ENCODE measurements at regions not wholly inside any gene's neighbourhood (a gene's known extent, or its start where the extent isn't known, plus 50 kb on each side); places are given as distances from the start of the nearest gene placed in this dataset.
A peak's percentile ranks its signal among the peaks of the same experiment; 100 is the strongest.

GRCh38 chr7:21030237-21030871, 243.7 kb upstream of the SP8 start:
- DNase-seq, result no peak

GRCh38 chr7:21041252-21041651, 254.6 kb upstream of the SP8 start:
- no peak for DNase-seq

DNA sequence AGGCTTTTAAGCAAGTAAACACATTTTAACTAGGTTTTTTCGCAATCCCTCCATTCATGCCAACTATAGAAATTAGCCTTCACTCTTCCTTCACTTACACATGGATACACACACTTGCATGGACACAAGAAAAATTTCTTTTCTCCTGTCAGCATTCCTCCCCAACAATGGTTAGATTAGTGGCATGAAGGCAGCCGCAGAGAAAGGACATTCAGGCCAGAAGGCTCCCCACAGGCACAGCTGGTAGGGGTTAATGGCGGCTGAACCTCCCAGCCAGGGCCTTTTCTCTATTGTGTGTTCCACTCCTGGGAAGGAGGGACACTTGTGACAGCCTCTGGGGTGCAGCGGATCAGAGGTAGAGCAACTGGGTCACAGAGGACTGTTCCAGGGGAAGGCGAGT, 255.0 kb upstream of the SP8 start:
- no peak for DNase-seq

DNA sequence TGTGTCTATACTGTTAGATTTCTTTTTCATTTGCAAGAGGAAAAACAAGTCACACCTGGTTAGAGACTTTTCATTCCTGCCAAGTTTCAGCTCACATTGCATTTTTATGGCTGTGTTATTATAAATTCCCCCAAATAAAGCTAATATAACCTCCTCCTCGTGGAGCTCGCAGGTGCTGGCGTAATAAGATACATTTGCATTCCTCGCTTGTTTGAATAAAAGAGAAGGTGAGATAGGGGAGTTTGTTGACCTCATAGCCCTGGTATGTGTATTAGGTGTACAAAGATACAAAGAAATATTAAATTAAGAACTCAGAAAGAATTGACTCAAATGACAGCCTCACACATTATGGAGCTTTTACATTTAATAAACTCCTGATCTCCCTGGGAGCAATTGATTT, 257.7 kb upstream of the SP8 start:
- no peak for DNase-seq

GRCh38 chr7:21044913-21045568, 258.4 kb upstream of the SP8 start:
- no peak for DNase-seq

DNA sequence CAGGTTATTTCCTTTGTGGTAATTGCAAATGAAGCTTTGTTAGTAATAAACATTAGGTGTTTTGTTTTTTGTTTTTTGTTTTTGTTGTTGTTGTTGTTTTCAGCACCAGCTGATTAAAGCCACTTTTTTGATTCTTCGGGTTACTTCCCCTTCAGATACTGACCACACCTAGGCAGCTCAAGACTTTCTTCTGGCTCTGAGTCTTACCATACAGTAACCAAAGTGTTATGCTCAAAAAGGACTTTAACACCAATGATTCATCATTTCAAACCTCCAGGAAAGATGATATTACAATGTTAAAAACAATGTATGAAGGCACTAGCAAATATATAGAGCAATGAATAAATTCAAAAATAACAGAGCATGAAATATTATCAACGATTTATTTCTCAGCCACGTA, 265.2 kb upstream of the SP8 start:
- no peak for DNase-seq

GRCh38 chr7:21054427-21055112, 267.9 kb upstream of the SP8 start:
- no peak for DNase-seq

- DNase-seq, result no peak
These were observed 272.4 kb upstream of the SP8 start for GRCh38 chr7:21059069-21059468.

- DNase-seq, result no peak
These were observed 276.4 kb upstream of the SP8 start for GRCh38 chr7:21063106-21063505.

- no peak for DNase-seq
These were observed 278.3 kb upstream of the SP8 start for GRCh38 chr7:21064698-21065648.

- no peak for DNase-seq
These were observed 279.5 kb upstream of the SP8 start for GRCh38 chr7:21066221-21066620.

- DNase-seq, result no peak
These were observed 280.5 kb upstream of the SP8 start for GRCh38 chr7:21067216-21067615.

DNA sequence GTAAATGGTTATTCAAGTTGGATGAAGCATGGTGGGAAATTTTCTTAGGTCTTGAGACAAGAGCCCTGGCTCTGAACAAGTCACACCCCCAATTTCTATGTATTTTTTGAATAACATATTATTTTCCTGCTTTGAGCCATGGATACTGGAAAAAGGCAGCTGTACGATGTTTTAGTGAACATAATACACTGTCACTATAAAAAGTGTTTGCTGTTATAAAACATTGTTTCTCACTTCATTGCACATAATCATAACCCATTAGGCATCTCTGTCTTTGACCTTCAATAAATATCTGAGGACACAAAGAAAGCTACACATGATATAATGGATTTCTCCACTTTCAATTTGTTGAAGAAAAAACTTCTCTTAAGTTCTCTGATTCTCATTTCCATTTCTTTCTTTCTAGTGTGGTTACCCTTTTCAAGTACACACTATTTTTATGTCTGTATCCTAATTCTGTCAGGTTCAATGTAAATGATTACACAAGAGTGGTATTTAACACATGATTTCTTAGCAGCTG, 283.9 kb upstream of the SP8 start:
- DNase-seq, result no peak

DNA sequence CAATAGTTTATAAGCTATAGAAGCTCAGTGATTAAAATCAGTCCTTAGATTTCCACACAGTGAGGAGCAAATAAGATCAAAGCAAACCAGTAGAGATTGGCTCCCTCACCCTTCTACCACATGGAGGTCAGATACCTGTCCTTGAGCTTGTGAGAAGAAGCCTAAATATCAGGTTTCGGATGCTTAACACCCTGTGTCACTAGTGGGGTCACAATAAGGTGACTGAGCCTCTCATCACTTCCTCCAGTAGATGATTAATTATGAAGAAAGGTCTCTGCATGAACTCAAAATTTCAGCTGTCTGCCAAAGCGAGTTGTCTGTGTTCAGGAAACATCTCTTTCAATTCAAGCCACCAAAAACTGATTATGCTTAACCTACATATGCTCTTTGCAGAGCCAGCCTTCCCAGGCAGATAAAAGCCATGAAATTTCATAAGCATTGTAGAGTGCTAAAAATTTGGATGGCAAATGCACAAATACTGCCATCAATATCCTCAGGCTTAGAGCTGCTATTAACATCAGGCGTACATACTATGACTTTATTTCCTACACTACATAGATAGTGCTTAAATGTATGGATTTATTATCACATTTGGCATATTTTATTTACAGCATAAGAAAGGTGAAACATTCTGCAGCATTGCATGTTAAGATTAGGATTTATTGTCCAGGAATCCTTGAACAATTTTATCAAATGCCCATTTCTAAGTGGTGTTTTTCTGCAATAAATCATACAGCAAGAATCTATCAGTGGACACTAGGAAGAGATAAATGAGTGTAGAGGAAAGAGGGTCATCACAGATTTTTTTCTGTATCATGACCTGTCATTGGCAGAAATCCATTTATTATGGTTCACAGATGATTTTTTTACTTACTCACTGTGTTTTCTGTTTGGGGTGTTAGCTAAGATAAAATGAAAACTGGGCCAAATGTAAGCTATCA, 285.1 kb upstream of the SP8 start:
- DNase-seq, result no peak

DNA sequence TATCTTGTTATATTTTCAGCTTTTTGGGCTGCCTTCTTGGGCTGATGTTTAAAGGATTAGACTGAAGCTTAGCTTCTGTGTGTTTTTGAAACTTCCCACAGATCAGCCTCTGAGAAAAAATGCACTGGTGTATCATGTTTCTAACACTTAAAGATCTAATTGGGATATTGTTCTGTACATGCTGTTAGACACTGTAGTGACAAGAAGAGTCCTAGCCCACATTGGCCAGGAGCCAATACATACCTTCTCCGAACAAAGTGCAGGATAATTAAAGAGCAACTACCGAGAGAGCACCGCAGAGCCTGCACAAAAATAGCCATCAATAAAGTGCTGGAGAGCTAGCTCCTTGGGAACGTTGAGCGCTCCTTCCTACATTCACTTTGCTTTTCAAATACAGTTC, 289.4 kb upstream of the SP8 start:
- DNase-seq, result peak; percentile 64

DNA sequence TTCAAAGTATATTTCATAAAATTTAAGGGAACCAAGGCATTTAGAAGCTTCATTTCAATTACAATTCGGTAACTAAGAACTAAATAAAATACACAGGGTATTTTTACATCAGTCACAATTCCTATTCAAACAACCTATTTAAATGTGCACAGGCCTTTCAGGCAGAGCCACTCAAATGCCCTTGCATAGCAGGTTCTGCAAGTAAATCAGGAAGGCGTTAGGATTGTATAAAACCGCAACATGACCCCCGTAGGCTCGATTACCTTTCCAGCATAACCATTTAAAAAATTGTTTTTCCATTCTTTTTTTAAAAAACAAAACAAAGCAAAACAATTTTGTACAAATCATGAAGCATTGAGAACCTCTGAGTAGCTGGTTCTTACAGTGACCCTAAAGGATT, 289.9 kb upstream of the SP8 start:
- DNase-seq, result peak; percentile 23

DNA sequence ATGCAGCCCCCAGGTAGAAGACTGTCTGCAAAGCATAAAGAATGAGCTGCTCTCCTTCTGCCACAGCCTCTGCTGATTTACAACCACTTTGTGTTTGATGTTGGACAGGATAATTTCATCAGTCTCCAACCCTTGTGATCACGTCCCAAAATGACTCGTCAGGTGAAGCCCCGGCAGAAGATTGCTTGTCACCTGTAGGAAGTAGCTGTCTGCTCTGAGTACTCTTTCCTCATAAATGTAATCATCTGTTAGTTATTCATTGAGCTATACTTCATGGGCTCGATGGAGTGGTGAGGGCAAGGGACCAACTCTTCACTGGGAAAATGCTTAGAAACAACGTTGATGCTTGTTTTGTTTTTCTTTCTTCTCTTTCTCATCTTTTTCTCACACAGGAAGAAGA, 290.9 kb upstream of the SP8 start:
- DNase-seq, result no peak

DNA sequence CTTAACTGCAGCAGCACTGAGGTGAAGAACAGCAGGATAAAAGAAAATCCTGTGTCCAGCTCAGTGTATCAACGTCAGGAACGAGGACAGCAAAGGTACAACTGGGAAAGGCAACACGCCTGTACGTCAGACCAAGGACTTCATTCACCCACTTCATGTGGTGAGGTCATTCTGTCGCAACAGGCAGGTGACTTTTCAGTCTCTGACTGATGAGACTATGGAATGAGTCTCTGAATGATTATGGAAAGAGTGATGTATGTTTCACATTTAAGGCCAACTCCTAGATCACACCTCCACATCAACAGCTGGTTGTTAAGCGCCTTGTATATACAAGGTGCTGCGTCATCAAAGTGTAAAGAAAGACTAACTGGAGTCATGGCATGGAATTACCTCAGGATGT, 297.6 kb upstream of the SP8 start:
- DNase-seq, result no peak

DNA sequence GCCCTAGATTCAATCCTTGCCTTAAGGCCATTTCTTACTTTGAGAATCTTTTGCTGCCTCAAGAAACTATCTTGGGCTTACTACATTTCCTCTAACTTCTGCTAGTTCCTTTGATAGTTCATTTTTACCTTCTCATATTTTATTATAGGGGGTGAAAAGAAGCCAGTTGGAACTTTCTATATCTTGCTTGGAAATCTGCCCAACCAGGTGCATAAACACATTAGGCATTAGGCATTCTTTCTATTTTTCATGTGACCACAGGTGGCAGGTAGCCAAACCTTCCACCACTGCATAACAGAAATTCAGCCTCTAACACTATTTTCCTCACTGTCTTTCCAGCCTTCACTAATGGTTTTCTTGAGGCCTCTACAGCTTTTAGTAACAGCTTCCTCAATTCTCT, 300.0 kb upstream of the SP8 start:
- DNase-seq, result peak; percentile 55

DNA sequence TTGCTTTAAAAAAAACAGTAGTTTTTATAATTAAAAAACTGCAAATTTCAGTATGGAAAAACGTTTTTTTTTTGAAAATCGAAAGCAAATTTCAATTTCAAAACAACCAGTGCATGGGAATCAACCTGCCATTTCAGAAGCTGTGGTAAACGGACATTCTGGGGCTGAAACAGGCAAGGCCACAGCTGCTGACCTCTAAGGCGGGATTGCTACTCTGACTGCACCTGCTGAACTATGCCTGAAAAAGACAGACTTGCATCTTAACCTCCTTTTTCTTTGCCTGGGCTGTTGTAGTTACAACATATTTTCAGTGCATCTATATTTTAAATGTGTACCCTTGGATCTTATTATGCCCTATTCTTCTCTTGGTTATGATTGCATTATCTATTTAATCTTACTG, 303.0 kb upstream of the SP8 start:
- DNase-seq, result no peak

DNA sequence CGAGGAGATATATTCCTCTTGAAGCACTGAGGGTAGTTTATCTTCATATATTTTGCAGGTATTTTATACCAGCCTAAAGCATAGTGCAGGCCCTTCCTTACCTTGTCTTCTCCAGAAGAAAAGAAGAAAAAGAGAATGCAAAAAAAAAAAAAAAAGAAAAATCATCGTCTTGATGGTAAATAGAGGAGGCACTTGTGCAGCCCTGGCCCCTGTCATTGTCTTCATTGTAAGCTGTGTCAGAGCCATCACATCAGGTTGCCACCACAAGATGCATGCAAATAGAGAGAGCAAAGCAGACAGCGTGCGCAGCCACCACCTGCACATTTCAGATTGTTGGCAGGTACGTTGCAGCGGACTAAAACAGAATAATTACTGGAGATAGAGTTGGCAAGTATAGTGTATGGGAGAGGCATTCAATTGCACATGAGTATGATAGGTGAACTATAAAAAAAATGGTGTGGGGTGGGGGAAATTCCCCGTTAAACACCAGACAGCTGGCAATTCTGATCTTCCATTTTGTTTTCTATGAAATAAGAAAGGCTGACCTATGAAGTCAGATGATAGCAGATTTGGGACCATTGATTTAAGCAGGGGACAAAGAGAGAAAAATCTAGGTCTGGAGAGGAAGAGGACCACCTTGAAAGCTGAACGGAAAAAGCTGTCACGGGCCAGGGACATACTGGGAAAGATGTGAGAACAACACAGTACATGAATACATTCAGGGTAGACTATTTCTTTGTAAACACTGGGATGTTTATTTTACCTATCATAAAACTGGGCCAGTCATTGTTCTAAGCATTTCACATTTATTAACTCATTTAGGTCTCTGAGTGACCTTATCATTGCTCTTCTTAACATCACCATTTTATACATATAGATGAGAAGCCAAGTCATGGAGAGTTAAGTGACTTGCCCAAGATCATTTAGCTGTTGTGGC, 306.3 kb upstream of the SP8 start:
- DNase-seq, result peak; percentile 50
